ENCODE measurements at regions not wholly inside any gene's neighbourhood (a gene's known extent, or its start where the extent isn't known, plus 50 kb on each side); places are given as distances from the start of the nearest gene placed in this dataset.
"Not testable (repeated sequence)": the region's sequence is repeated elsewhere in the genome, so short reads cannot be mapped to it uniquely, and the experiment has no call there.

DNA sequence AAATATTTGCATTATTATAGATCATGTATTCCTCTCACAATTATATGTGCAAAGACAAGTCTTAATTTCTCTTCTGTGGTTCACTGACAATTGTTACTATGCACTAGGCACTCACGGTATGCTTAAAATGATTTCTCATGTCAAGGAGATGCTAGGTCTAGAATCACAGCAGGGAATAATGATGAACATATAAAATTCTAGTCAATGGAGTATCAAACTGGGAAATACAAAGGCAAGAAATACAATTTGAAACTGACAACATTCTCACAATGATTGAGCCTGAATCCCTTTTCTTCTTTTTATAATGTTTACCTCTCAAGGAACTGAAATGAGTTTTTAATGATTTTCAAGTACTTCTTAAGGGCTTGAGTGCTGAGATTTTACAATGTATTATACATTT, 302.3 kb upstream of the GRAMD2B start:
- no peak for TF ChIP-seq YY1 (IDR thresholded peaks at IDR 0.05; ENCODE audit: insufficient read depth, insufficient read length)
- TF ChIP-seq SUZ12 (IDR thresholded peaks at IDR 0.05; ENCODE audit: extremely low read depth, insufficient read depth, insufficient read length), result no peak
- TF ChIP-seq ZNF274 (IDR thresholded peaks at IDR 0.05; ENCODE audit: low read depth, low read length), result no peak
- DNase-seq (ENCODE audit: low read depth, low spot score), result no peak
- H3K27me3 ChIP-seq (ENCODE audit: insufficient read depth, insufficient read length), result no peaks in the 10 kb centered on the region
- H3K4me3 ChIP-seq (ENCODE audit: insufficient read length, low read depth), result no peak overlapping the region
- no peak overlapping the region for H3K9ac ChIP-seq (ENCODE audit: insufficient read length, low read depth)
- no peaks in the 10 kb centered on the region for H3K36me3 ChIP-seq (ENCODE audit: insufficient read depth, insufficient read length, low read length)
- H3K9me3 ChIP-seq (ENCODE audit: insufficient read depth, low read length), result no peaks in the 10 kb centered on the region
- H3K4me1 ChIP-seq (ENCODE audit: insufficient read depth, insufficient read length), result no peaks in the 10 kb centered on the region

DNA sequence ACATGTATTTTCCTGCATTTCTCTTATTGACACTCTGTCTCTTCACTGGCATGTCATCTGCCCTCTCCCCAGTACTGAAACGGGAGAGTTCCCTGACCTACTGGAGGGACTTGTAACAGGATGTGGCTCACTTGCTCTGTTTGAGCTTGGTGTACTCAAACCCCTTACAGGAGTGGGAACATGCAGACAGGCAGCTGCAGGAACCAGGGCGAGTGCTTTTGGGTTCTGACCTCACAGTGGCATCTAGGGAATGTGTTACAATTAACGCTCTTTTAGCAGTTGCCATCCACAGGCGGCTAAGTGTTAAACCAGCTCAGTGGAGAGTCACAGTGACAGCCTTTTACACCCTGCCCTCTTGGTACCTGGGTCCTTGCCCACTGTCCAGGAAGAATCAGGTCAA, 300.3 kb upstream of the GRAMD2B start:
- Histone ChIP-seq H3K9me3 (ENCODE audit: insufficient read depth, low read length) (no peaks in the 10 kb centered on the region), H3K9ac (ENCODE audit: insufficient read length, low read depth) (no peak overlapping the region), H3K36me3 (ENCODE audit: insufficient read depth, insufficient read length, low read length) (no peaks in the 10 kb centered on the region), H3K4me3 (ENCODE audit: insufficient read length, low read depth) (no peak overlapping the region), H3K4me1 (ENCODE audit: insufficient read depth, insufficient read length) (no peaks in the 10 kb centered on the region), H3K27me3 (ENCODE audit: insufficient read depth, insufficient read length) (no peaks in the 10 kb centered on the region)
- TF ChIP-seq YY1 (IDR thresholded peaks at IDR 0.05; ENCODE audit: insufficient read depth, insufficient read length) (no peak), ZNF274 (IDR thresholded peaks at IDR 0.05; ENCODE audit: low read depth, low read length) (no peak), SUZ12 (IDR thresholded peaks at IDR 0.05; ENCODE audit: extremely low read depth, insufficient read depth, insufficient read length) (no peak)
- DNase-seq (ENCODE audit: low read depth, low spot score), result no peak

DNA sequence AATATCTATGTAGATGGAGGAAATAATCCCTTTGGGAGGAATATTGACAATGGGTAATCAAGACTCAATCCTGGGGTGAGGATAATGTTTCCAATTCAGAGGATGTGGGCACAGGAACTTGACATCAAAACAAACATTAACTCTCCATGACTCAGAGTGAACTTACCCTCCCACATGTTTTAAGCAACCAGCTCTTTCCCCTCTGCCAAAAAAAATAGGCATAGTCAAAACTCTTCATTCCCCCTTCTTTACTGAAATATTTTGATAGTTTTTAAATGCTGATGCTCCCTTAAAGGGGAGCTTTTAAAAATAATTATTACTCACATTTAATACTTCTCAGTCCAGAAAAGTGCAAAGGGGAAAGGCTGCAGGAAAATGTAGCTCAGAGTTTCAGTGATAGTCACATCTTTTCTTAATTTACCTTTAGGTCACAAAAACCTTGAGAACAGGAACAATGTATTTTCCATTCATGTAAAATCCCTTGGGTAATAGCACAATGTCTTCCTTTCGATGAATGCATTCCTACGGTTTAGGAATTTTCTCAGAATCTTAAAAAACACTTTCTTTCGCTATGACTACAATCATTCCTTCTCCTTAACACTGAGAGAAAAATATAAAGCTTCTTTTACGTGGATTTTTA, 298.4 kb upstream of the GRAMD2B start:
- Histone ChIP-seq H3K4me3 (ENCODE audit: insufficient read length, low read depth) (no peak overlapping the region), H3K27me3 (ENCODE audit: insufficient read depth, insufficient read length) (no peaks in the 10 kb centered on the region), H3K36me3 (ENCODE audit: insufficient read depth, insufficient read length, low read length) (no peaks in the 10 kb centered on the region), H3K9ac (ENCODE audit: insufficient read length, low read depth) (no peak overlapping the region), H3K9me3 (ENCODE audit: insufficient read depth, low read length) (no peaks in the 10 kb centered on the region), H3K4me1 (ENCODE audit: insufficient read depth, insufficient read length) (no peaks in the 10 kb centered on the region)
- TF ChIP-seq YY1 (IDR thresholded peaks at IDR 0.05; ENCODE audit: insufficient read depth, insufficient read length), result no peak
- no peak for TF ChIP-seq SUZ12 (IDR thresholded peaks at IDR 0.05; ENCODE audit: extremely low read depth, insufficient read depth, insufficient read length)
- no peak for TF ChIP-seq ZNF274 (IDR thresholded peaks at IDR 0.05; ENCODE audit: low read depth, low read length)
- no peak for DNase-seq (ENCODE audit: low read depth, low spot score)

DNA sequence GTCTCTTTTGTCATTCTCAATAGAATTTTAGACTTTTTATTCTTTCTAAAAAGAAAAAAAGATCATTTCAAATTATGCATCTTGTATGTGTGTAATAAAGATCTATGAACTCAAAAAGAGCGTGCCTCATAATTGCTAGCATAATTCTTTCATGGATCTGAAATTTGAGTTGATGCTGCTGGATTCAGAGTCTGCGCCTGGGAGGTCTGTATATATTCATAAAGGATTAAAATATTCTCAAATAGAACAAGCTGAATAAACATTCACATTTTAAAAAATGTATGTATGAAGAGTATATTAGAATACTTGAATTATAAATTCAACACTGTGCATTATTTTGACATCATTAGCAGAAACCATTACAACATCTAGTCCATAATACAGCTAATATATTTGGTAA, 297.8 kb upstream of the GRAMD2B start:
- Histone ChIP-seq H3K27me3 (ENCODE audit: insufficient read depth, insufficient read length) (no peaks in the 10 kb centered on the region), H3K4me3 (ENCODE audit: insufficient read length, low read depth) (no peak overlapping the region), H3K9me3 (ENCODE audit: insufficient read depth, low read length) (no peaks in the 10 kb centered on the region), H3K36me3 (ENCODE audit: insufficient read depth, insufficient read length, low read length) (no peaks in the 10 kb centered on the region), H3K4me1 (ENCODE audit: insufficient read depth, insufficient read length) (no peaks in the 10 kb centered on the region), H3K9ac (ENCODE audit: insufficient read length, low read depth) (no peak overlapping the region)
- DNase-seq (ENCODE audit: low read depth, low spot score), result no peak
- TF ChIP-seq YY1 (IDR thresholded peaks at IDR 0.05; ENCODE audit: insufficient read depth, insufficient read length), result no peak

DNA sequence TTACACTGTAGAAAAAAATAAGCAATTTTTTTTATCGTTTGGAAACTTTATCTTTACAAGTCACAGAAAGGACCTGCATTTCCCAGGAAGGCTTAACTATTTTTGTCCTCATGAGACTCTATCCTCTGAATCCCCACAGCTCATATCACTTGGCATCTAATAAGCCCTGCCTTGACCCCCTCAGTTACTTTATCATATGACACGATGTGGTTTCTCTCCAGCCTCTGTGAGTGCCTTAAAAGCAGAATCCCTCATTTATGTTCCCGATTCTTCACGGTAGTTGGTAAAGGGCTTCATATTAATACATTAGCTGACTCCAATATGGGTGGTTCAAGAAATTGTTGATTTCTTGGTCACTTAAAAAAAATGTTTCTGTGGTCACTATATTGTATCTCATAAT, 296.6 kb upstream of the GRAMD2B start:
- TF ChIP-seq SUZ12 (IDR thresholded peaks at IDR 0.05; ENCODE audit: extremely low read depth, insufficient read depth, insufficient read length) (no peak), ZNF274 (IDR thresholded peaks at IDR 0.05; ENCODE audit: low read depth, low read length) (no peak), YY1 (IDR thresholded peaks at IDR 0.05; ENCODE audit: insufficient read depth, insufficient read length) (no peak)
- Histone ChIP-seq H3K36me3 (ENCODE audit: insufficient read depth, insufficient read length, low read length) (no peaks in the 10 kb centered on the region), H3K4me1 (ENCODE audit: insufficient read depth, insufficient read length) (no peaks in the 10 kb centered on the region), H3K27me3 (ENCODE audit: insufficient read depth, insufficient read length) (no peaks in the 10 kb centered on the region), H3K9ac (ENCODE audit: insufficient read length, low read depth) (no peak overlapping the region), H3K9me3 (ENCODE audit: insufficient read depth, low read length) (no peaks in the 10 kb centered on the region), H3K4me3 (ENCODE audit: insufficient read length, low read depth) (no peak overlapping the region)
- DNase-seq (ENCODE audit: low read depth, low spot score), result no peak

DNA sequence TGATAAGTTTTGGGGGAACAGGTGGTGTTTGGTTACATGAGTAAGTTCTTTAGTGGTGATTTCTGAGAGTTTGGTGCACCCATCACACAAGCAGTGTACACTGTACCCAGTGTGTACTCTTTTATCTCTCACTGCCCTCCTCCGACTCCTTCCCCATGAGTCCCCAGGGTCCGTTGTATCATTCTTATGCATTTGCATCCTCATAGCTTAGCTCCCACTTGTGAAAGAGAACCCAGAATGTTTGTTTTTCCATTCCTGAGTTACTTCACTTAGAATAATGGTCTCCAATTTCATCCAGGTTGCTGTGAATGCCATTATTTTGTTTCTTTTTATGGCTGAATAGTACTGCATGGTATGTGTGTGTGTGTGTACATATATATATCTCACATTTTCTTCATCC, 295.8 kb upstream of the GRAMD2B start:
- not testable (repeated sequence) for H3K9ac ChIP-seq (ENCODE audit: insufficient read length, low read depth); H3K27me3 ChIP-seq (ENCODE audit: insufficient read depth, insufficient read length); H3K9me3 ChIP-seq (ENCODE audit: insufficient read depth, low read length); H3K4me3 ChIP-seq (ENCODE audit: insufficient read length, low read depth); H3K4me1 ChIP-seq (ENCODE audit: insufficient read depth, insufficient read length); DNase-seq (ENCODE audit: low read depth, low spot score); H3K36me3 ChIP-seq (ENCODE audit: insufficient read depth, insufficient read length, low read length)

DNA sequence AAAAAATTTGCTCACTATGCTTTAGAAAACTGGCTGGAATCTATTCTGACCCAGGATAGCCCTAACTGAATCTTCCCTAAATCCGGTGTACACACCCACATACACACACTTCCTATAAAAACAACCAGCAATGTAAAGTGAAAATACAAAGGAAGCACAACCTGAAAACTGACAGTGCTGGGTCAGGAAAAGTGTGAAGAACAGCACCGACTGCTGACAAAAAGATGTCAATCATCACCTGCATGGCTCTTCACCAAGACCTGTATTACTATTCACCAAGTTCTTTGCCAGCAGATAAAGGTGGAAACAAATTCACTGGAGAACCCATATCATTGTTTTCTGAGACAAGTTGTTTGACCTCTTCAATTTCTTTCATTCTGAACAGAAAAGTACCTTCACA, 293.8 kb upstream of the GRAMD2B start:
- Histone ChIP-seq H3K4me3 (ENCODE audit: insufficient read length, low read depth) (no peak overlapping the region), H3K9me3 (ENCODE audit: insufficient read depth, low read length) (no peaks in the 10 kb centered on the region), H3K27me3 (ENCODE audit: insufficient read depth, insufficient read length) (no peaks in the 10 kb centered on the region), H3K9ac (ENCODE audit: insufficient read length, low read depth) (no peak overlapping the region), H3K36me3 (ENCODE audit: insufficient read depth, insufficient read length, low read length) (no peaks in the 10 kb centered on the region), H3K4me1 (ENCODE audit: insufficient read depth, insufficient read length) (no peaks in the 10 kb centered on the region)
- TF ChIP-seq ZNF274 (IDR thresholded peaks at IDR 0.05; ENCODE audit: low read depth, low read length), result no peak
- no peak for TF ChIP-seq SUZ12 (IDR thresholded peaks at IDR 0.05; ENCODE audit: extremely low read depth, insufficient read depth, insufficient read length)
- no peak for DNase-seq (ENCODE audit: low read depth, low spot score)

DNA sequence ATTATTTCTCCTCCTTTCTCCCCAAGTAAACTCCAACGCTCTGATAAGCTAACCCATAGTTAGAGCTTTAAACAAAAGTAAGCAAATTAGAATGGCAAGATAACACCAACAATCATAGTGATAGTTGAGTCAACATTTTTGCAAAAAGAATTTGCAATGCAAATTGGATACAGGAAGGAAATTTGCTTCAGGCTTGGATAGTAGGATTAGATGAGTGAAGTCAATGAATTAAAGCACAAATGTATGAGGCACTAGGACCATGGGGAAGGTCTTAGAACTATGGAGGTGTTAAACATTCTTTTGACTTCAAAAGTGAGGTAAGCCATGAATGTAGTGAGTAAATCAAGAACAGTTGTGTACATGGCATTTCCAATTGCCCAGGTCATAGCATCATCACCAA, 289.8 kb upstream of the GRAMD2B start:
- H3K27me3 ChIP-seq (ENCODE audit: insufficient read depth, insufficient read length), result no peaks in the 10 kb centered on the region
- H3K36me3 ChIP-seq (ENCODE audit: insufficient read depth, insufficient read length, low read length), result no peaks in the 10 kb centered on the region
- no peak for DNase-seq (ENCODE audit: low read depth, low spot score)
- no peaks in the 10 kb centered on the region for H3K9me3 ChIP-seq (ENCODE audit: insufficient read depth, low read length)
- no peaks in the 10 kb centered on the region for H3K4me1 ChIP-seq (ENCODE audit: insufficient read depth, insufficient read length)
- TF ChIP-seq ZNF274 (IDR thresholded peaks at IDR 0.05; ENCODE audit: low read depth, low read length) (no peak), YY1 (IDR thresholded peaks at IDR 0.05; ENCODE audit: insufficient read depth, insufficient read length) (no peak), SUZ12 (IDR thresholded peaks at IDR 0.05; ENCODE audit: extremely low read depth, insufficient read depth, insufficient read length) (no peak)
- no peak overlapping the region for H3K4me3 ChIP-seq (ENCODE audit: insufficient read length, low read depth)
- H3K9ac ChIP-seq (ENCODE audit: insufficient read length, low read depth), result no peak overlapping the region
